GM21381 (cell line): ENCODE measurements at regions not wholly inside any gene's neighbourhood (a gene's known extent, or its start where the extent isn't known, plus 50 kb on each side); places are given as distances from the start of the nearest gene placed in this dataset.
"Not testable (repeated sequence)": the region's sequence is repeated elsewhere in the genome, so short reads cannot be mapped to it uniquely, and the experiment has no call there.

Experiments
- ATAC-seq: cut with Tn5 transposase; IDR thresholded peaks from one replicate; pipeline ENCODE4 v1.9.1; 2021; ENCODE audit warnings: mild to moderate bottlenecking, moderate library complexity; ENCODE audit not compliant: unreplicated experiment

DNA sequence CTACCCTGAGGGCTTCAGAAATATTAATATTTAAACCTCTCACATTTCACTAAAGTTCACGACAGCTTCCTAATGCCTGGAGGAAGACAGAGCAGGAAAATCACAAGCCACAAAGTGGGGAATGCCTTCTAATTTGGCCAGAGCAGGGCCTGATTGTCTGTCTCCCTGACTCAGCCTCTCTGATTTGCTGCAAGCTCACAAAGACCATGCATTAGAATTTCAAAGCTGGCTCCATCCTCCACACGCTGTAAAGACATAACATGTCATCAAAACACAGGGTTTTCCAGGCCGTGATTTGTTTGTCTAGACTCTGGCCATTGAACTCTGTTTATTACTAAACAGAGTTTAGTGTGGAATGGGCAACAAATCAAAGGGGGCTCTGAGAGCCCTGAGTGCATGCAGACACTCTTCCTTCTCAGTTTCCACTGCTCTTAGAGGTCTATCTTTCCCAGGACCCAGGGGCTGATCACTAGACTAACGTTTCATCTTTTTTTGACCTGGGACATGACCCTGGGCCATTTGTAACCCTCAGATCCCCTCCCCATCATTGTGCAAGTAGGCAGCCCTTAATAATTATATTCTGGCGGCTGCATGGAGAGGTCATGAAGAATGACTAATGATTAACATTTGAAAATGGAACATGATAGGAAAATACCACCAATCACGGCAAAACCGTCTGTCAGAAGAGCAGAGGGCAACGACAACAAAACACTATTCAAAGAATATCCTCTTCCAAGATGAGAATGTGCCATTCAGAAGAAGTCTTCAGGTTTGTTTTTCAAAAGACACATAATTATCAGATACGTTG, 140.2 kb downstream of the ENC1 start:
- no peak for ATAC-seq

DNA sequence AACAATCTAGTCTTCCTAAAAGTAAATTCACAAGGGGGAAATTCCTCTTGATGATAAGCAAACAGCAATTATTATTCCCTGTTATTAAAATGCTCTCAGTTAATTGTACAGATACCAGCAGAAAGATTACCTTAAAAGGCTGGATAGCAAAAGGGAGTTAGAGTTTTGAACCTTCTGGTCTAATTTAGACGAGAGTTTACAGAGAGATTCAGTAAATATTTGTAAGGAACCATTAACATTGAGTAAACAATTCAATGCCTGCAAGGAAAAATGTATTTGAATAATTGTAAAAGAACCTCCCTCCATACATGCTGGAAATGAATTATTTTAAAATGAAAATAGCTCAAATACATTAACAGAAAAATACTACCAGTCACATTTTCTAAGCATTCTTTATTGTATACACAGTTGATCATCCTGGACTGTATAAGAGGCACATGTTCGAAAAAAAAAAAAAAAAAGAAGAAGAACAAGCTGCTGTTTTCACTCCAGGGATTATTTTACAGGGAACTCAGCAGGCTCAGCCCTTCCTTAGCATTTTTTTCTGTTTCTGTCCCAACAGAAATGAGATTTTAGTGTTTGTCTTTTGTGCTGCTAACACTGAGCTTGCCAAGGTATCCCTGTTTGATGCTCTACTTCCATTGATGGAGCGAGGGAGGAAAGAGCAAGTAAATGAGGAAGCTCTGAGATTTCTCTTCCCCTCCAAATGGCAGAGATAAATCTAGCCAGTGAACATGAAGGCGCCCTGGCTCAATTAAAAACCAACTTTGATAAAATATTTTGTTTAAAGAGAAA, 141.1 kb downstream of the ENC1 start:
- no peak for ATAC-seq

DNA sequence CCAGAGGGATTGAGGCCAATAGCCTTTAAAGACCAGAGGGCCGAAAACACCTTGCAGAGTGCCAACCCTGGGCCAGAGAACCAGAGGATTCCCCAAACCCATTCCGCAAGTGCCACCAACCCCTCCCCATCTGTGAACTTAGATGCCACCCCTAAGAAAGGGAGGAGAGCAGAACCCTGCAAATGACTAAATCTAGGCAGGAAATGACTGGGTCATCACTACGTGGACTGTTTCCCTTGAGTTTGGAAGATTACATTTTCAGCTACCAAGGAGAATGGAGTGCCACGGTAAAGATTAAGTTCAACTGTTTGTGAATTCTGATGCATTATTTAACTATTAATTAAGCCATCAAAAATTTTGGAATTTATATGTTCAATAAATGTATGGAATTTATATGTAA, 142.8 kb downstream of the ENC1 start:
- no peak for ATAC-seq

DNA sequence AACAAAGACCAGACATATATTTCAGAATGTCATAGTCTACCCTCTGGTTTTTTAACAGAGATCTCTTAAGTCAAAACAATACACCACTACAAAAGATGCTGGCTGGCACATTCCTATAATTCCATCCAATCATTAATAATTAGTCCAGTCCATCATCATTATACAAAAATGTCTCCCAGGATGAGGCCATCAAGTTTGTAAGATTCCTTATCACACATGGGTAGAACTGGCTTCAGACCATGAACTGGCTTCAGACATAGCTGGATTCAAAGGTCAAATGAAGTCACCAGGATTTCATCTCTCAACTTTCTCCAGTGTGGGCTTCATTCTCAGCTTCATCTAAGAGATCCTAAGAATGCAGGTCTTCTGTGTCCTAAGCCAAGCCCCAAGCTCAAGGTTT, 147.1 kb downstream of the ENC1 start:
- ATAC-seq = no peak

DNA sequence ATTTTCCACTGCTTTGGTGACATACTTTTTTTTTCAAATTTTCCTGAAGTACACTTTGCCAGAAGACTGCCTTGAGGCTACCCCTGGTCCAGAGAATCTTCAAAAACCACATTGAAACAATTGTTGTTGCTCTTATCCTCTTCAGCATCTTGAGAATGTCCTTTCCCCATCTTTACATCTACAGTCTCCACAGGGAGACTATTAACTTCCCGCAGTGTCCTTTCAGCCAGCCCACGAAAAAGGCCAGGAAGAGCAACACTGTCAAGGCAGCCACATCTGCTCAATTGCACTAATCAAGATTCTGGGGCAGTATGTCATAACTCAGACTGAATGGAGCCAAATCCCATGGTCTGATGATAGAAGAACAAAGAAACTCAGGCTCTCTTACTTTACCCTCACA, 148.3 kb downstream of the ENC1 start:
- ATAC-seq = no peak

DNA sequence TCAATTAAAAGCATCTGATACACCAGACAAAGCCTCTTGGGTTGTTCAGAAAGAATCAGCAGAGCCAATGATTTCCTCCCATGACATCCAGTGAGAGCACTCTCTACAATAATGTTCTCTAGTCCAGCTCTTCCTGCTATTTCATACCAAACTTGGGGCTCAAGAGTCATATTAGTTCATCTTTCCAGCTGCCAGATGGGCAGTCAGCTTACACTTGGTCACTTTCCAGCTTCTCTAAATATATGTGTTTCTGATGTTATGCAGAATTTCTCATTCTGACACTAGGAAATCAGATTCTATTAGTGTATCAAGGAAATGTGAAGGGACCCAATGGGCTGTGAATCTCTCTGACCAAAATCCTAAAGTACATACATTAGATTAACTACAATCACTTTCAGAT, 148.9 kb downstream of the ENC1 start:
- no peak for ATAC-seq

DNA sequence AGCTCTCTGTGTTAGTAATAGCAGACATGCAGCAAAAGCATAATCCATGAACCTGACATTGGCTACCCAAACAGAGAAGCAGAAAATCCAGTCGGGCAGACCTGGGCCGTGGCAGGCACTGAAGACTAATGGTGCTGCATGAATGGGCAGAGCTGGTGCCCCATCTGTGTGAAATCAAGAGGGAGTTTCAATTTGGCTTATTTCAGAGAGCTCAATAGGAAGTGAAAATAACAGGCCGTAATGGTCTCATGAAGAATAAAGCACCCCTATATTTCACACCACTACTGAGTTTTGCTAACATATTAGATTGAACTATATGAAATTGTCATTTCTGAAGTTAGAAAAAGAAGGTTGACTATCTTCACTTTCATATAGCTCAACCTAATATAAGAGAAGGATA, 149.7 kb downstream of the ENC1 start:
- ATAC-seq = peak; percentile 97

DNA sequence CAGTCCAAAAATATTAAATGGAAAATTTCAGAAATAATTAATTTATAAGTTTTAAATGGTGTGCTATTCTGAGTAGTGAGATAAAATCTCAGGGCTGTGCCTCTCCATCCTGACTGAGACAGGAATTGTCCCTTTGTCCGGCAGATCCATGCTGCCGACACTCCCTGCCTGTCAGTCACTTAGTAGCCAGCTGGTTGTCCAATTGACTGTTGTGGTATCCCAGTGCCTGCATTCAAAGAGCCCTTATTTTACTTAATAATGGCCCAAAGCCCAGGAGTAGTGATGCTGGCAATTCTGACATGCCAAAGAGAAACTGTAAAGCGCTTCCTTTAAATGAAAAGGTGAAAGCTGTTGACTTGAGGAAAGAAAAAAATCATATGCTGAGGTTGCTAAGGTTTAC, 157.5 kb downstream of the ENC1 start:
- ATAC-seq = no peak

DNA sequence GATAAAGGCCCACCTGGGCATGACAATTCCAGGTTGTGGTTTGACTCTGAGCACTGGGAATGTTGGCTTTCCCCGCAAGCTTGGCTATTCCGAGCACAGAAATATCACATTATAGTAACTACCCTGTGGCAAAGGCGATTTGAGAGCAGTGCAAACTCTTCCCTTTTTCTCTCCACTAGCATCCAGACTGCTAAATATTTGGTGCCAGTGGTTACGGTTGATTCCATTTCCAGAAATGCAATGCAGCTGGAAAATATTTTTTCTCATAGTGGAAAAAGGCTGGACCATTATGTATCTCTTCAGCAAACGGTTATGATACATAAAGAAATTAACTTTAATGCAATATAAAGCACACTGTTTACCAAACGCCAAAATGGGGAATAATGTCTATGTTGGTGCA, 158.0 kb downstream of the ENC1 start:
- ATAC-seq = no peak

DNA sequence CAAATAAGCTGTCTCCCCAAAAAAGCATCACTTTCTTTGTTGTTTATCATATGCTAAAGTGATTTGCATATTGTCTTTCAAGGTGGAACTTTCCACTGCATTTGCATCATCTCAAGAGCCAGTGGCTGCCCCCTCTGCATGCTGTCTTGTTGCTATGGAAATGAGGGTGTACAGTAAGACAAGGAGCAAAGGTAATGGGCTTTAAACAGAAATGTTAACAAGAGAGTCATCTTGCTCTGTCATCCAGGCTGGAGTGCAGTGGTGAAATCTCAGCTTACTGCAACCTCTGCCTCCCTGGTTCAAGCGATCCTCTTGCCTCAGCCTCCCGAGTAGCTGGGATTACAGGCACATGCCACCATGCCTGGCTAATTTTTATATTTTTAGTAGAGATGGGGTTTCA, 159.2 kb downstream of the ENC1 start:
- ATAC-seq = not testable (repeated sequence)

DNA sequence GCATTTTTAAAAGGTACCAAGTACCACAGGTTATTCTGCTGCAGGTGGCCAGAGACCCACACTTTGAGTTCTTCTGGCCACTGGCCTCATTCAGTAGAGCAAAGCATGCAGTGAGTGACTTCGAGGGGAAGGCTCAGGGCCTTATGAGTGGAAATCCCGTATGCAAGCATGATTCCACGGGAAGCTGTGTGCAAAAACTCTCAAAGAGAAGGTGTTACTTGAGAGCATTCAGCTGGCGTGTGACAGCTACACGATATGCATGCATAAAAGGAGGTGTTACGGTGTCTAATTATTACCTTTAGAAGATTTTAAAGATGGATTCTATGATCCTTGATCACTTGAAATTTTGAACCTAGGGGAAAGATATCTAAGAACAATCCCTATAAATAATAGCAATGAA, 160.3 kb downstream of the ENC1 start:
- ATAC-seq = no peak

DNA sequence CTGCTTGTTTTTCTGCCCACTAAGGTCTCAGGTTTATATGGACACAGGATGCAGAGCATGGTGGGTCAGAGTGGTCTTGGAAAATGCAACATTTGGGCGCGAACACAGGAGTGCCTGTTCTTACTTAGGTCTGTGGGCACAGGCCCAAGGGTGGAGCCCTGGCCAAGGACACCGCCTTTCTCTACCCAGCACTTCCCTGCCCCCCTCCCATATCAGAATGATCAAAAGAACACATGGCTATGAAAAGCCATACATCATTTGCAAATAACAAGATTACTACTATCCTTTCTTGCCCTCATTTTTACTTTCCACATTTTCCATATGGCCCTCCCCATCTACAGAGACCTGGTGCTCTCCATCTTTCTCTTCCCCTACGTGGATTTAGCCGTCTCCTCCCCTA, 162.2 kb downstream of the ENC1 start:
- no peak for ATAC-seq

DNA sequence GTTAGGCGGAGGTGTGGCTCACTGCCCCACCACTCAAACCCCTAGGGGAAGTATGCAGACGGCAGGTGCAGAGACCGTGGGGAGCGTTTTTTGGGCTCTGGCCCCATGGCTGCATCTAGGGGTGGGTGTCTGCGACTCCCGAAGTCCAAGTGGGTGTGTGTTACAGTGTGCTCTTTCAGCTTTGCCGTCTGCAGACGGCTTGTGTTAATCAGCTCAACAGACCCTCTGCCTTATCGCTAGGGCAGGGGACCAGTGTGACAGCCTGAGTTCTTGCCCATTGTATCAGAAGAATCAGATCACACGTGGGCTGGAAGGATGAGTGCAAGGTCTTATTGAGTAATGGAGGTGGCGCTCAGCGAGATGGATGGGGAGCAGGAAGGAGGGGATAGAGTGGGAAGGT, 162.8 kb downstream of the ENC1 start:
- no peak for ATAC-seq

DNA sequence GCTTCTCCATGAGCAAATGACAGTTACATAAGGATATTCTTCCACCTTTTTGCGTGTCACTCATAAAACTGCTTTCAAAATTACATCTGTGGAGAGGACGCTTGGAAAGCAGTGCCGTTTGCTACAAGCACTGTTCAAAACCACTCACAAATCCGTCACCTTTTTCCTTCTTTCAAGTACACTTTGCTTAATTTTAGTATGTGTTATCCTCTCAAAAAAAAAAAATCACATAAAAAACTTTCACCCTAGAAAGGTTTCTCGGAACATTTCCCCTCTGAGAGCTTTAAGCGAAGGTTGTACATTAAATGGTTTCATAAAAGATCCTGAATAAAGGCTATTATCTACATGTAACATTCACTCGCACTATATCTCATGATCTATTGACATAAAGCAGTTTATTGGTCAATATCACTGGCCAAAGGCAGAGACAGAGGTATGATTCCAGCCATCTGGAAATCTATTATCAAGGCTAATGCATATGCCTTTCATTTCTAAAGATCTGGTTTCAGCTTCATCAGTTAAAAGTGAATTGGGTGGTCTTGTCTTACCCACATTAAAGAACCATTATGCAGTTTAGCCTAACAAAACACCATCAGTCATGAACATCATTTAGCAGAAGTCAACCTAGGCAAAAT, 163.6 kb downstream of the ENC1 start:
- ATAC-seq = no peak

DNA sequence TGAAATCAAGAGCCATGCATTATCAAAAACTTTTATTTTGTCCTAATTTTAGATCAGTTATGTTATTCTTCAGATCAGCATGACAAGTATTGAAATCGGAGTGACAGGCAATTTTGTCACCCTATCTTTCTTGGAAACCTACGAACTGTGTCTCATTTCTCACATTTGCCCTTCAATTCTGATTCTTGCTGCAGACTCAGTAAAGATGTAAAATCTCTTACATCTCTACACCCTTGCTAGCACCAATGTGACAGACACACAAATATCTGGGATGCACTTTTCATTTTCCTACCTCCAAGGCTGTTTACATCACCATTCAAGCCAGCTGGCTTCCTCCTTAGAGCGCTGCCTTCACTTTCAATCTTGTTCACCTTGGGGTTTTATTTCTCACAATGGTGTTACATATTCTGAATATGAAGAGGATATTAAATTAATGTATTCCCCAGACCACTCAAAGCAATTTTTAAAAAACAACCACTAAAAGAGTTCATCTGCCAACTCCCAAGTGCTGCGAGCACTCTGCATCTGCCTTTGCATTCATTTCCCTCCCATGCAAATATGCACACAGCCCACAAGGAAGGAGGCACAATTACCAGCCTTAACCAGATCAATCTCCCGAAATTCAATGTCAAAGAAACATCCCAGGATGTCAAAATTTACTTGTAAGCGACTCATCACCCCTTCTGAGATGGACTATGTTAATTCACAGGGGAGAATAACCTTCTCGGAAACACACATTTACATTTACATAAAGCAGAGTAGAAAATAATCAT, 164.3 kb downstream of the ENC1 start:
- ATAC-seq = no peak

DNA sequence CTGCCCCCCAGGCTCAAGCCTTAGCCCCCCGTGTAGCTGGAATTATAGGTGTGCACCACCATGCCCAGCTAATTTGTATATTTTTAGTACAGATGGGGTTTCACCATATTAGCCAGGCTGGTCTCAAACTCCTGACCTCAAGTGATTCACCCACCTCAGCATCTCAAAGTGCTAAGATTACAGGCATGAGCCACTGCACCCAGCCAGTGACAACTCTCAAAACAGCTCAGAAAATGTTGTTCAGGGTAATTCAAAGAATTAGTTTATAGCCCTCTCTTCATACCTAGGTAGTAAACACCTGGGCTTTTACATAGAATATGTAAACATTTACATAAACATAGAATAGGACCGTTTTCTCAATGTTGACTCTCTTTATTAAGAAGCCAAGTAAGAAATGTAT, 168.7 kb downstream of the ENC1 start:
- no peak for ATAC-seq

DNA sequence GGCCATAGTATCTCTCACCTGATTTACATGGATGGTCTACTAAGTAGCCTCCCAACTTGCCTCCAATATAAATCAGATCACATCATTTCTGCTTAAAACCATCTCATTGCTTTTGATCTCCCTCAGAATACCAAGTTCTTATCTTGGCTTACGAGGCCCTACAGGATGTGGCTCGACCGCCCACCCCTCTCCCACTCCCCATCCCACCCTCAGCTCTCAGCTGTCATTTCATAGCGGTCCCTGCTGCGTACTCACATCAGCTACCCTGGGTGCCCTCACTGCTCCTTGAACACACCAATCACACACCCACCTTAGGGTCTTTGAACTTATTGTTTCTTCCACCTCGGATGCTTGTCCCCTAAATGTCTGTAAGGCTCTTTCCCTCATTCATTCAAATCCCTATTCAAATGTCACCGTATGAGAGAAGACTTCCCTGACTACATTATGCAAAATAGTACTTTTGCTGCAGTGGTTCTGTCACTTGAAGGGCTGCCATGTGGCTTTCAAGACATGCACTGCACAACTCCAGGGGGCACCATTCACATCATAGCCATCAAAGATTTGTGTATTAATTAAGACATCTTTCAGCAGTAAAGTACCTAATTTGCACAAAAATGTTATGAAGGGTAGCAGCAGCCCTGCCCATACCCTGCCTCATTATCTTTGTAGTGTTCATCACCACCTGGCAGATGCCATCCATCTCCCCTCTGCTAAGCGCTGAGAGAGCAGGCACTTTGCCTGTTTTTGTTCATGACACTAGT, 171.1 kb downstream of the ENC1 start:
- ATAC-seq = no peak

DNA sequence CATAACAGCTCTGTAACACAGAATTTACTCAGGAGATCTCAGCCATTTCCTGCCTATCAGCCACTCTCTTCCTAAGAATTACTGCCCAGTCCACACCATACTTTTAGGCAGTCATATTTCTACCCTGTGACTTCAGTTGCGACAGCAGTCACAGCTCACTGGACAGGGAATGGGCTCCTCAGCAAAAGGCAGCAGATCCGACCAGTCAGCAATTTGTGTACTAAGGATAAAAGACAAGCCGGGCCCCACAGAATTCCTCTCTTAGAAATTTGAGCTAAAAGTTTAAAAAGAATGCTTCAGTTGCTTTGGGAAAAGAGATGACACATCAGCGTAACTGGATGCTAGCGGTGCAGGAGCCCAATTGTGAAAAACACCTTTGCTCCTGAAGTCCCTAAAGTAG, 172.1 kb downstream of the ENC1 start:
- ATAC-seq = no peak

DNA sequence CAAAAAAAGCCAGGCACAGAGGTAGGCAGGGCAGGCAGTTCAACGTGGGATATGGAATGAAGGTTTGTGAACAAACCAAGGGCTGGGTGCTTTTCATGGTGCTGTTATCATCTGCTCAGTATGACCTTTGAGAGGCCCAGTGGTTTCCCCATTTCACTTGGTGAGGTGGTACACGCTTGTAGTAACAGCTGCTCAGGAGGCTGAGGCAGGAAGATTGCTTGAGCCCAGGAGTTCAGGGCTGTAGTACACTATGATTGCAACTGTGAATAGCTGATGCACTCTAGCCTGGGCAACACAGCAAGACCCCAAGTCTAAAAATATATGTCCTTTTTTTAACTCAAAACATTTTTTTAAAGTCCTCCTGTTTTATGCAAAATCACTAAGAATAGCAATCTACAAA, 174.8 kb downstream of the ENC1 start:
- no peak for ATAC-seq

DNA sequence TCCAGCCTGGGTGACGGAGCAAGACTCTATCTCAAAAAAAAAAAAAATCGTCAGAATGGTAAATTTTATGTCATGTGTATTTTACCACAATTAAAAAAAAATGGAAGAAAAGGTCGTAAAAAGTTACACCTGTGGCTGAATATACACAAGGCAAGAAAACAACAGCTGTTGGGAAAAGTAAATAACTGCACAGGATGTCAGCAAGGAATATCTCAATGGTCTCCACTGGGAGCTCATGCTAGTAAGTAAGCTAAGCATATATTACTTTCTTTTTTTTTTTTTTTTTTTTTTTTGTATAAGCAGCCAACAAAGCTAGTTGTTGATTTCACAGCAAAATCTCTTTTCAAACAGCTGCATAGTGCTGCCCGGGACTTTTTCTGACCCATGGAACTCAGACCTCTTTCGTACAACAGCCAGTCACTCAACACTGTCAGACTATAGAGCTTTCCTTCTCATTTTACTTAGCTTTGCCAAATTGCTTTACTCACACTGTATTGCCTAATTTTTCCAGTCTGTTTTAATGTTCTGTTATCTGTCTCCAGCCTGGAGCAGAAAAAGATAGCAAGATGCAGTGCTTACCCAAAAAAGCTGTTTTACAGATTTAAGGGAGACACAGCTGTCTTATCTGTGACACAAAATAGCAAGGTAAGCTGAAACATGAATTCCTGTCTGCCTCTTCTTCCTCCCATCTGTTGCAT, 175.9 kb downstream of the ENC1 start:
- no peak for ATAC-seq
